Superior temporal gyrus (tissue), 1 donor: ENCODE measurements at regions not wholly inside any gene's neighbourhood (a gene's known extent, or its start where the extent isn't known, plus 50 kb on each side); places are given as distances from the start of the nearest gene placed in this dataset.
"Not testable (repeated sequence)": the region's sequence is repeated elsewhere in the genome, so short reads cannot be mapped to it uniquely, and the experiment has no call there.

Experiments used
- DNase-seq: peaks from one replicate; pipeline ENCODE4 v3.0.0-alpha.2; 2016; ENCODE audit errors: extremely low spot score

DNA sequence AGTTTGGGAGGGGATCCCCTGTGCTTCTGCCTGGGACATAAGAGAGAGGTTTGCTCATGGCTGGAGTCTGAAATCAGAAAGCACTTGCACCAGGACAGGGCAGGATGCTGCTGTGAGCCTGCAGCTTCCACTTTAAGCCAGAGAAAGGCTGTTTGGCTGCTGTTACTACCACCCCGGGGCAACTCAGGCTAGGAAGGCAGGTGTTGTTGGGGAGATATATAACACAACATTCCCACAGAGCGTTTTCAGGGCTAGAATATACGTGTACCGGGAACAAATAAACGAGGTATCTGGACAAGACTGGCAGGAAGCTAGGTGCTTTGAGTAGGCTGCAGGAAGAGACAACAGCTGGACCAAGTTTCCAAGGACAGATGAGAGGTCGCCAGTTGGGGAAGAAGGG, 313.3 kb upstream of the CCL2 start:
- DNase-seq: no peak

DNA sequence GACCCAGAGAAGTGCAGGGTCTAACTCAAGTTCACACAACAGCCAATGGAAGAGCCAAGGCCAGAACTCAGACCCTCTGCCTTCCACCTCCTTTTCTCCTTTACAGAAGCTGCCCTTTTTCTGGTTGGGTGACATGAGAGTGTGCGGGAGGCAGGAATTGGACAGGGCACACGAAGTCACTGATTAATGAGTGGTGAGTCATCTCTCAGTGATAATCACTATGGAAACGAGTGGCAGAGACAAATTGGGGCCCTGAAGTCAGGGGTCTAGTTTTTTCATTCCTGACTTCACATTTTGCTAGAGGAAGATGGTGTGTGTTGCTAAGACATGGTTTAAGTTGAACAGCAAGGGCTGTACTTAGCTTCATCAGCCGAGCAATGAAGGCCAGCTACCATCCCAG, 312.7 kb upstream of the CCL2 start:
- no peak for DNase-seq

DNA sequence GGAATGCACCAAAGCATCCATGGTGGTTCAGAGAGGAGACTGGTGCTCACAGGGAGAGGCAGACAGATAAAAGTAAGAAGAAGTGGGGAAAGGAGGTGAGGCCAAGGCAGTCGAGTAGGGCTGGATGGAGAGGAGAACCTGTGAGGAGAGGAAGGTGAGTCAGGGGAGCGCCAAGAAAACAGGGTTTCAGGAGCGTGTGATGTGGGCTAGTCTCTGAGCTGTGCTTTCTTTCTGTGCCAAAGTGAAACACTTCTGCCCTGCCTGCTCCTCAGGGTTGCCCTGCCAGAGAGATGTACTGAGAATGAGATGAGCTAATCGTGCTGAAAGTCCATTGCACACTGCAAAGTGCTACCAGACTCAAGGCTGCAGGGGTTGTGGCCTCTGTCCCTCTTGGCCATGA, 310.7 kb upstream of the CCL2 start:
- DNase-seq: no peak

DNA sequence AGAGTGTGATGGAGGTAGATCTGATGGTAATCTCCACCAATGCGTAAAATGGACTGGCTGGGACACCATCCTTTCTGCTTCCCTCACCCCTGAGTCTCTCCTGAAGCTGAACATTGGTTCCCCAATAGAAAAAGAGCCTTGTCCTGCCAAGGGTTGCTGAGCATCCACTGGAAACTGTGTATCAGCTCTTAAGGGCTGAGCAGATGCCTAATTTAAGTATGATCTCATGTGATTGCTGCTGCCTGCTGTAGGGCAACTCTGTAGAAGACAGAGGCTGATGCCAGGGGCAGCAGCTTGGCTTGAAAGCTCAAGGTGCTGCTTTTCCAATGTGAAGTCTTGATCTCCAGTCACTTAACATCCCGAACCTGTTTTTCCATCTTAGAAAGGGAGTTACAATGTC, 310.3 kb upstream of the CCL2 start:
- no peak for DNase-seq

DNA sequence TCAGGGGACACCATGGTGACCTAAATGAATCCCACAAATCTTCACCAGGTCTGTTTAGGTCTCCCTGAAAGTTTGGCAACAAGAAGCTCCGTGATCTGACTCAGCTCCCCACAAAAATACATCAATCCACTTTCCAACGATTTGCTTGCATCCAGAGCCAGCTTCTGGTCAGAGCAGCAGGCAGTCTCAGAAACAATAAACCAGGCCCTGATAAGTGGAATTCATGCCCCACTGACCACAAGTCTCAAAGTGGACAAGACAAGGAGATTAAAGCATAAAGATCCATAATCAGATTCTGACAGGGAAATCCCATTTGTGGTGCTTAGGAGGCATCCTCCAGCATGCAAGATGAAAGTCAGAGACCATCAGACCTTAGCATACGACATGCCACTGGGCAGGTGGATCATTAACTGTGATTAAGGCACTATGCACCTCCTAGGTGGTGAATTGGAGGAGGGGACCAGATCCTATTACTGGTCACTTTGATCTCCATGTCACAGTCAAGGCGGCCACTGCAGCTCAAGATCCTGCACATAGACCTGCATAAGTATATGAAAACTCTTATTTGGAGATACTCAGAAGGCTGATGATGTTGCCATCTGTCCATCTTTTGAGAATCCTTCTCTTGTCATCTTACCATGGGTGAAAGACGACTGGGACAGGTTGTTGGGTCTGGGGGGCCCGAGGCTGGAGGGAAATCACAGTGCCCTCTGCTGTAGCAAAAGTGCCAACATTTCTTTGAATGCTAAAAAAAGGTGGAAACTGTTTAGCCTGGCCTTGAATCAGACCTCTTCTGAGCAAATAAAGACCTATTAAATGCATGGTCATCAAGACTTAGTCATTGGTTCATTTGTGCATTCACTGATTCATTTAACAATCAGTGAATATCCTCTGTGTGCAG, 309.2 kb upstream of the CCL2 start:
- DNase-seq: no peak

DNA sequence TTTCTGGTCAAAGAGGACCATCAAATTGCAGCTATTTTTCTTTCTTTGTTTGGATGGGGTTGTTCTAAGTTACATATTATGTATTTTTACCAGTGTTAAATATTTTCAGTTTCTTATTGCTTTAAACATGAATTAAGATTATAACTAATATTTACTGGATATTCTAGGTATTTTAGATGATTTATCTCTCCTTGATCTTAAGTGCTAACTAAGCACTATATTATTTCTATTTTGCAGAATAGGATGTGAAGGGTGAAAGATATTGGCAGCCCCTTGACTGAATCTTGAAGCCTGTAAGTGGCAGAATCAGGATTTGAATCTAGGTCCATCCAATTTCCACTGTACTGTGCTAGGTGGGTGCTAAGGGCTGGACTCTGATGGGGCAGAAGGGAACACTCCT, 307.3 kb upstream of the CCL2 start:
- DNase-seq: no peak

DNA sequence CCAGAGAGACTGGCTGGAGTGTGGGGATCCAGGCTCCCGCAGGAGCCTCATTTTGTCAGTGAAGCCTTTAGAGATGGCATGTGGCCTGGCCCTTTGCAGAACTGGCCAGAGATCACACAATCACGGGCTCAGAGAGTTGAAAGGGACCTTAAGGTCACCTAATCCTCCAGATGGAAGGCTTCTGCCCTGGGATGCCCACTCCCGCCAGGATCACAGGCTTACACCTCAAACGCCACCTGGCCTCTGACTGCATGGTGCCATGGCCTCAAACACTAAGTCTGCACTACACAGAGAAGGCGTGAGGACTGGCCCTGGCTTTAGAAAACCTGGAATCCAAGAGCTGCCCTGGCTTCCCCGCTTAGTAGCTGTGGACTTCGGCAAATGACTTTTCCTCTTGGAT, 306.8 kb upstream of the CCL2 start:
- DNase-seq: no peak

DNA sequence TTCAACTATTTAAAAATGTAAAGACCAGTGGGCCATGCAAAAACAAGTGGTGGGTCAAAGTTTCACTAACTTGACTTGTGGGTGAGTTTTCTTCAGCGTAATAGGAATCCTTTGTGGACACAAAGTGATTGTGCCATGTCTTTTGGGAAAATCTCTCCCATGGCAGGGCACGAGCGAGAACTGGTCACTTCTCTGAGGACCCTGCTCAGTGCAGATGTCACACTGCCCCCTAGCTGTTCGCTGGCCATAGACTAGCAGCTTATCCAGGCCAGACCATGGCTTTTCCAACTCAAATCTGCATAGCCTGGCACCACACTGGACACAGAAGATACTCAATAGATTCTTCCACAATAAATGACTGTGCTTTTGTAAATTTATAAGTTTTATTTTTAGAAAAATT, 306.0 kb upstream of the CCL2 start:
- DNase-seq: no peak

DNA sequence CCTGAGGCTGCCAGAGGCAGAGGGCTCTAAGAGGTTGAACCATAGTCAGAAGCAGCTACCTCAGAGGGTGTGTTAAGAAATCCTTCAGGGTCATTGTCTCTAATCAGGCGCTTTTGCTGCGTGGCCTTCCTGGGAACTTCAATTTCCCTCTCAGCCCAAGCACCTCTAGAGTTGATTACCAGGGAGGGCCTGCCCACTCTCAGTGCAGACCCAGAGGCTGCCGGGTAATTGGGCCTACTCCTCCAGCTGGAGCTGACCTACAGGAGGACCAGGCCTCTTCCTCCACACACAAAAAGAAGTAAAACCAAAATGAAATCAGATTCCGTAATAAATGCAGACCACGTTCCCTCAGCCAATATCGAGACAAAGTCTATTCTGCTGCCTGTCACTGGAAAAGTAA, 305.0 kb upstream of the CCL2 start:
- no peak for DNase-seq

DNA sequence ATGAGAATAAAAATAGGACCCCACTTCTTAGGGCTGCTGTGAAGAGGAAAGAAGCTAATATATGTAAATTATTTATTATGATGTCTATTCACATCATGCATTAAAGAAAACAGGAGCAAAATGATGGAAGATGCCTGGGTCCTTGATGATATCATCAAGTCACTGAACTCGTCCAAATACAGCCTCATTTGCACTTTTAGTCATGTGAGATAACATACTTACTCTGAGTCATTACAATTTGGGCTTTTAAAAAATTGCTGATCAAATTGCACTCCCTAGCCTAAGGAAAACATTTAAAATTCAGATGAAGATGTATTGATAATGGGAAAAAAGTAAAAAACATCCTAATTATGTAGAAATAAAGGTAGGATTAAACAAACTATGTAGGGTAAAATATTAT, 302.7 kb upstream of the CCL2 start:
- DNase-seq: no peak

DNA sequence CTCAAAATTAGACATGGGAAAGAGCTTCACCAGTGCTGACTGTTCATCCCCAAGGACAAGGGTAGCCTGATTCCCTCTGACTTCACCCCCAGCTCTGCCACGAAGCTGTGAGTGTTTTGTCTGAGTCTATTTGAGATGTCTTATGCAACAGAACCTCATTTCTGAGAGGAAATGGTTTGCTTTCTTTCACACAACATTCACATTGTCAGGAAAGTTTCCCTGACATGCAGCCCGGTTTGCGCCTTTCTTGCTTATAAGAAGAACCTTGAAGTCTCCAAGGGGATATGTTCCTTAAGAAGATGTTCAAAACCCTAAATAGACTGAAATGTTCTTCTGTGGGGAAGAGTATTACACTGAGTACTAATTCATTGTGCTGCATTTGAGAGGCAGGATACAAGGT, 300.5 kb upstream of the CCL2 start:
- peak; percentile 69 for DNase-seq

DNA sequence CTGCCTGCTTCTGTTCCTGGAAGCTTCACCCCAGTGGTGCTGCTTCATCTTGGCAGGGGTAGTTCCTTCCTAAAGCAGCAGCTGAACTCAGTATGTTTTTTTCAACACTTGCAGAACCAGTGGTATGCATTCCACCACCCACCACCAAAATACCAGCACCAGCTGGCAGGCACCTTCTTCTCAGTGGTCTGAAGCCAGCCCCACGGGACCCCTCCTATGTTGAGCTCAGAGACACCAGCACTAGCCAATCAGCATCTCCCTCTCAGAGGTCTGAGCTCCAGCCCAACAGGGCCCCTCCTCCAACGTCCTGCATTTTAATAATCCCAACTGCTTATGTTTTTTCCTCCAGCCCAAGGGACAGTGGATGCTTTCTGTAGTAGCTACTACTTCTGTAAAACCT, 299.6 kb upstream of the CCL2 start:
- DNase-seq: no peak

DNA sequence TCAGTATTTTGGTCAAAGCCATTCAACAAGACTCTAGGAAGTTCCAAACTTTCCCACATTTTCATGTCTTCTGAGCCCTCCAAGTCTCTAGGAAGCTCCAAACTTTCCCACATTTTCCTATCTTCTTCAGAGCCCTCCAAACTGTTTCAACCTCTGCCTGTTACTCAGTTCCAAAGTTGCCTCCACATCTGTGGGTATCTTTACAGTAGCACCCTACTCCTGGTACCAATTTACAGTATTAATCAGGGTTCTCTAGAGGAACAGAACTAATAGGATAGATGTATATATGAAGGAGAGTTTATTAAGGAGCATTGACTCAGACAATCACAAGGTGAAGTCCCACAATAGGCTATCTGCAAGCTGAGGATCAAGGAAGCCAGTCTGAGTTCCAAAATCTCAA, 296.0 kb upstream of the CCL2 start:
- DNase-seq: not testable (repeated sequence)

DNA sequence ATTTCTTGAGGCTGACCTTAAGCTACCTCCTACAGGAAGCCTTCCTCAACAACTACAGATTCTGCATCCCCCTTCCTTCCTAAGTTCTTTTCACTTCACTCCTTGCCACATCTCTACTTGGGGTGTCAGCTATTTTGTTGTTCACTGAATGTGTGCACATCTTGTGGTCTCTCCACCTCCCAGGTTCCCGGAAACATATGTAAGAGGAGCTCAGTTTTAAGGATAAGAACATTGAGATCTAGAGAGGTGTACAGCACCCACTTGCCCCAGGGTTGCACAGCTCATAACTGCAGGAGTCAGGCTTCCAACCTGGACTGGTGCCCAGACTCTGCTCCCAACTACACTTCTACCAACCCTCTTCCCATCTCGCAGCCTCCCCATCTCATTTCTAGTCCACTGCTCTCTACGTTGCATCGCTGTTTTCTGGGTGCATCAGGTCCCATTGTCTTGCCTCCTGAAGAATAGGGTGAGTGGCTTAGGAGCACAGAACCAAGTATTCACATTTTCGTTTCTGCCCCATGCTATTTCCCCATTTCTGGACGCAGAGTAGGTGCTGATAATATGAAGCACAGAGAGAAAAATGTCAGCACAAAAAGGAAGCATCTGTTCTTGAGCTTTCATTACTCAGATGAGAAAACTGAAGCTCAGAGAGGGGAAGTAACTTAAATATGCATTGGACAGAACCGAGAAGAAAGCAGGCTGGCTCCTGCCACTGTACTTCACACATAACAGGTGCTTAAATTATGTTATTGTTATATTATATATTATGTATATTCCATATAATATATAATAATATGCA, 292.0 kb upstream of the CCL2 start:
- DNase-seq: no peak

DNA sequence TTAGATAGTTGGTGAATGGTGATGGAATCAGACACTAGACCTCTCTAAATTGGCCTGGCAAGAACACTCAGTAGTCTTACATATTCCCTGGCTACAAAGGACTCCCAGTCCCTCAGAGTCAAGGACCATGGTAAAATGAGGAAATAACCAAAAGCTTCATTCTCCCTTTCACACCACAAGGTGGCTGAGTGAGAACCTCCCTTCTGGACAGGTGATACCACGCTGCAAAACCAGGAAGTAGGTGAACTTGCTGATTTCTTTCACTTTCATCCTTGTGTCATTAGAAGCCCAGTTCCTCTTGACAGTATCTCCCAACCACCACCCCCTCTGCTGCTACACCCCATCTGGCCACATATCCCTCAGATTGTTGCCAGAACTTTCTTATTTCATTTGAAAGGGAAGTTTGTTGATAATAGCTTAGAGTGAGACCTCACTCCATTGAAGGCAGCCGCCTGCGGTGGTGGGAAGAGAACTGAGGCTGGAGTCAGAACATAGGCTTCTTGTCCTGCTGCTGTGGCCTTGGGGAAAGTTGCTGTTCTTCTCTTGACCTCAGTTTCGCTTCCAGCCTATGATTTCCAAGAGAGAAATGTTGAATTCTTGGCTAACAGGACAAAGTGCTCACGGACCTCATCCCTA, 290.6 kb upstream of the CCL2 start:
- no peak for DNase-seq

DNA sequence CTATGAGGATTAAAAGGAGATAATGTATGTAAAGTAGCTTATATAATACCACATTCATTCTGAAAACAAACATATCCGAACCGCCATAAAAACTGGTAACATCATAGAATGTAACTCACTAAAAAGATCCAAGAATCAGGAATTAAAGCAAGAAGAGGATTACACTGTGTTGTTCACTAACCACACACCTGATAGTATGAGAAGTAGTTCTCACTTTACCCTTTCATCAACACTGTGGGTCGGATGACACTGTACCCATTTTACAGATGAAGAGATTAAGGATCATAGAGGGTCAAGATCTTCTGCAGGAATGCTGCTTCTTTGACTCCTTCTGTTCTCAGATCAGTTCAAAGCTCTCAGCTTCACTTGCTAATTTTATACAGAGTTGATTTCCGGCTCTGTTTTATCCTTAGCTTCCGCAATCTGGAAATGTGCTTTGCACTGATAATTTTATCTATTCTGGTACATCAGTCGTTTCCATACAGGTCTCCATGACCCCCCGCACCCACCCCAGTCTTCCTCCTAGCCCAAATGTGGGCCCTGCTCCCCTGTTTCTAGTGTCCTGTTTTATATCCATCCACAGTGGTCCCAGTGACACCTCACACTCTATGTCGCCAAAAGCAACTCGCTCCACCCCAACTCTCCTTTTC, 288.6 kb upstream of the CCL2 start:
- DNase-seq: no peak

DNA sequence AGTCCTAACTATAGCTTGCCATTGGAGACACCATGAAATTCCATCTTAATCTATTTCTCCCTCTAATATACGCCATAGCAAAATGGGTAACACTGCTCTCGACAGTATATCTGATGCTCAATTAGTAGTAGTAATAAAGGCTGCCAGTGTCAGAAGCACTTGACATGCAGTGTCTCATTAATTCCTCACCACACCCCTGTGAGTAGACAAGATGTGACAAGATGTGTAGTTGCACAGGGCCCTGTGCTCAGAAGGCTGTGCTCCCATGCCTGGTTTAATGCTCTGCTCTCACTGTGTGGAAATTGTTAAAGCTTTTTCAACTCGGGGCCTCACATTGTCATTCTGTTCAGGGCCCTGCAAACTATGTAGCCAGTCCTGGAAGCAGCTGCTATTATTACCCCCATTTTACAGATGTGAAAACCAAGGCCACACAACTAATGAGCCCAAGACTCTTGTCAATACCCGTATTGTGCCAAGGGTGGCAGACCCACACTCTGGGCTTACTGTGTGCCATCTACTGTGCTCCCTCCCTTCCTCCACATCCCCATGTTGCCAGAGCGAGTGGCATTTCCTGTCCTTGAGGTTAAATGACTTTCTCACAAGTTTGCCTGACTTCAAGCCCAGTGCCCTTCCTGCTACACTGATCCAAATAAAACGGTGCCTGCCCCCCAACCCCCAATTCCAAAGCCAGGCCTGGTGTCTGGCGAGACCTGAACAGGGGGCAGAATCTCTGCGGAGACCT, 287.3 kb upstream of the CCL2 start:
- DNase-seq: no peak

DNA sequence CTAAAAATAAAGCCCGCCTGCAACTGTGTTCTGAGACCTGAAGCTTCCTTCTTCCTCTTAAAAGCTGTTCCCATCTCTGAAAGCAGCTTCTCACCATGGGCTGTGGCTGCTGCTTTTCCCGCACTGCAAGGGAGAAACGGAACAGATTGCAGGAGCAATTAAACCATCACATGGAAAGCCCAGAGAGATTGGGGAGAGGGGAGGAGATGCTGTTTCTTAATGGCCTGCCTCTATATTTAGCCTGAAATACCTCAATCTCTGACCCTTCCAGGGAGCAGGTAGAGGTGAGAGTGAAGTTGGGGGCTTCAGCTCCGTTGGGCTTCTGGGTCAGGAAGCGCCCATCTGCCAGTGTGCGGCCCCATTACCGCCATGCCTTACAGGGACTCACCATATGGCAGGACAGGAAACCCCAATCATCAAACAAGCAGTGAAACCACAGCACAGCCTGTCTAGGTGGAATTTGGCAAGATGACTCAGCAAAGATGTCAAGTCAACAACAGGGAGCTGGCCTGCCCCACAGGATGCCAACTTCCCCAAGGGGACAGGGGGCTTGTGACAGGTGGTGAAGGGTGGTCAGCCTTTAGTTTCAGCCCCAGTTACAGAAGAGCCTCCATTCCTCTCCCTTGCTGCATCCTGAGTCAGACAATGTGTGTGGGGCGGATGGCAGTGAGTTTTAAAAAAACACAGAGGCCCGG, 286.6 kb upstream of the CCL2 start:
- DNase-seq: no peak

DNA sequence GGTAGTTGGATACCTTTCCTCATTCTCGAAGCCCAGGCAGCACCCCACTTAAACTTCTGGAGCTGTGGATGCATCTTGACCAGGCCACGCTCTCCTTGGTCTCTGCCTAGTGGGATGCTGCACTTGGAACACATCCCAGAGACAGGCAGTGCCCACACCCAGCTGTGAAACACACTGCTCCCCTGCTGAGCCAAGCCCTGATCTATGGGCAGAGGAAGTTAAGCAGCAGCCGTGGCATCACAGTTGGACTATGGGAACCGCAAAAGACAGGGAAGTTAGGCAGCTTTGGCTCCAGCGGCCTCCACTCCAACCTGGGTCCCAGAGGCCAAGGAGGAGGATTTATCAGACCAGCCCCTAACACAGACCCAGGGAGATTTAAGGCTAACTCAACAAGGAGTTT, 284.8 kb upstream of the CCL2 start:
- DNase-seq: no peak

DNA sequence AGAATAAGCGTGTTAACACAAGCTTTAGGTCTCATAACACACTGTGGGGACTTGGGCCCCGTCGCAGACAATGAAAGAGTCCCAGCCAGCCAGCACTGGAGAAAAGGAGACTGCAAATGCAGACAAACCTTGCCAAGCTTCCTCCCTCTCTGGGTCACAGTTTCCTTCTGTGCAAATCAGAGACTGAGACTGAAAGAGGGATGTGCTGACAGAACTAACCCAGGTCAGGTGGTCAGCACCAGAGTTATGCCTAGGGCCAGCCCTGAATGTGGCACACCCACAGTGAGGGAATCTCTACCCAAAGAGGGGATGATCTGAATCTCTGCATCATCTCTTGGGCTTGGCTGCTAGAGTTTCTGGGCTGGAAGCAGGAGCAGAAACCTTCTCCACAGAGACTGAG, 282.3 kb upstream of the CCL2 start:
- DNase-seq: no peak

DNA sequence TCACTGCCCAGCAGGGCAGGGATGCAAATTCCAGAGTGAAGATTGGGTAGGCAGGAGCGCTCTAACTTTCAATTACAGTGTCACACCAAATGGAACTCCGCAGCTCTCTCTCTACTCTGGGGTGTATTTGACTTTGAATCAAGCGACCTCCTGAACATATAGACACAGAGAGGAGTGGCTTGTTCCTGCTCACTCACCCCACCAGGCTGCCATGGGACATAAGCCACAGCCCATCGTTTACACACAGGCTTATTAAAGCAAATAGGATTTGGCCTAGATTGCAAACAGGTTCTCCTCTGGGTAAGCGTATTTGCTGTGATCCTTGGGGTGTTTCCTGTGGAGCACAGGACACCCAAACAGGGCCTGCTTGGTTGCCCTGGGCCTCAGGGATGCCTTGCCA, 281.6 kb upstream of the CCL2 start:
- no peak for DNase-seq
